H7 (cell line): ENCODE measurements at regions not wholly inside any gene's neighbourhood (a gene's known extent, or its start where the extent isn't known, plus 50 kb on each side); places are given as distances from the start of the nearest gene placed in this dataset.

Experiments
- DNase-seq: peaks from one replicate; pipeline ENCODE4 v3.0.0; 2012
- H3K27me3 ChIP-seq: 2 replicates; pipeline ENCODE4 v1.6.0; 2011; ENCODE audit warnings: mild to moderate bottlenecking, low read length; ENCODE audit not compliant: control insufficient read depth, insufficient read depth
- H3K36me3 ChIP-seq: replicated peaks from 2 replicates; pipeline ENCODE4 v1.5.1; 2011; ENCODE audit warnings: low read length; ENCODE audit not compliant: control insufficient read depth, insufficient read depth
- H3K4me3 ChIP-seq: 2 replicates; pipeline ENCODE4 v1.5.1; 2011; ENCODE audit warnings: low read depth, mild to moderate bottlenecking, control low read depth, low read length, moderate library complexity; ENCODE audit not compliant: insufficient read depth

DNA sequence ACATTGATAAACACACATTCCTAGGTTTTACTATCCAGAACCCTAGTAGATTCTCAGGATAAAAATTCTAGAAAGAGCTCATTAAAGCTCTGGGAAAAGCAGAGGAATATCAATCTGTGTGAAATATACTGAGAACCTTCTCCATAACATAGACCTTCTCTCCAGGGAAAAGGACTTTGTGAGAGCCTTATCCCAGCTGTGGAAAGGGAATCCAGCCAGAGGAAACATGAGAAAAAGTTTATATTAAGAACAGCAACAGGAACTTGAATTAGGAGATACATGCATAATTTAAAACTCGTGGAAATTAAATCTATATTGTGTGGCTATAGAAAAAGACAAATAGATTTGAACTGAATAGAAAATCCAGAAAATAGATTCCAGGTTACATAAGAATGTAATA is 1639.9 kb downstream of the EFNB2 start:
- Histone ChIP-seq H3K36me3 (no peaks in the 10 kb centered on the region), H3K27me3 (no peaks in the 10 kb centered on the region), H3K4me3 (no peak overlapping the region)
- DNase-seq: no peak

DNA sequence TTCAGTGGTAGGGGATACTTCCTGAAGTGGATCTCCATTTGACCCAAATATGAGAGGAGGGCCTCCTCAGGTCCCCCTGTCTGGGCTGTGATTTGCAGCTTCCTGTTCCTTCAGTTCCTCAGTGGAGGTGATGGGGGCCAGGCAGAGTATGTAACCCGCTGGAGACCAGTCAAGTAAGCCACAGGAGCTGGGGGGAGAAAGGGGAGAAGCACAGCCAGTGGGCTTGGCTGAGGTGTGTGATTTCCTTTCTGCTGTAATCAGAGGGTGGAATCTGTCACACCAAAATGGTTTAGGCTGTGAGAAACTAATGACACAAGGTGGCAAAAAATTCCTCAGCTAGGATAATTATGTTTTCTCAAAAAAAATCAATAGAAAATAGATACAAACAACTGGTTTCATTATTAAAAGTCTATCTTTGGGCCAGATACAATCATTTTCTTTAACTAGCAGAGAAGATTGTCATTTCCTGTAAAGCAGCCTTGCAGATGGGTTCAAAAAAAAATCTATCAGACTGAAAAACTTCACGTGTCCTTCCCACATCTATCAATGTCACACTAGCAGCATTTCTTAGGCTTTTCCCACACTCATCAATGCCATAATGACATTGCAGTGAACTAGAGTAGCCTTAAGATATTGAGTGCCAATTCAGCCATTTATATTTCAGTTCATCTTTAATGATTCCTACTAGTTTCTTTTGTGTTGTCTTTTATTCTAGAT is 1660.3 kb downstream of the EFNB2 start:
- DNase-seq: no peak

DNA sequence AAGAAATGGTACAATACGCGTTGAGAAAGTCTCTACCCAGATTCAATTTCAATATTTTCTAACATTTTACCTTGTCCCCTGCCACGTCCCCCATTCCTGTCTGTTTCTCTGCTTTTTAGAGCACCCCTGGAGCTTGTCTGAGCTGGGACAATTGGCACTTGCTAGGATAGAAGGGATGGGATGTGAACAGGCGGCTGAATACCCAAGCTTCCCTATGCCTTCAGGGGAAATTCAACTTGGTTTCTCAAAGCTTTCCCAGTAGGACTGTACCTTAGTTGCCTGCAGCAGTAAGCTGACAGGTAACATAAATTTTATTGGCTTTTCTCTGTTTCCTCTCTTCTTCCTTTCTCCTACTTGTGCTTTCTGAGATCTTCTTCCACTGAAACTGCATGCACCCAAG is 1663.3 kb downstream of the EFNB2 start:
- no peak for DNase-seq
- Histone ChIP-seq H3K4me3 (no peak overlapping the region), H3K36me3 (no peaks in the 10 kb centered on the region)

More for the DNA sequence above, 1660.3 kb downstream of the EFNB2 start:
- Histone ChIP-seq H3K4me3 (no peak overlapping the region), H3K36me3 (no peaks in the 10 kb centered on the region), H3K27me3 (no peaks in the 10 kb centered on the region)

DNA sequence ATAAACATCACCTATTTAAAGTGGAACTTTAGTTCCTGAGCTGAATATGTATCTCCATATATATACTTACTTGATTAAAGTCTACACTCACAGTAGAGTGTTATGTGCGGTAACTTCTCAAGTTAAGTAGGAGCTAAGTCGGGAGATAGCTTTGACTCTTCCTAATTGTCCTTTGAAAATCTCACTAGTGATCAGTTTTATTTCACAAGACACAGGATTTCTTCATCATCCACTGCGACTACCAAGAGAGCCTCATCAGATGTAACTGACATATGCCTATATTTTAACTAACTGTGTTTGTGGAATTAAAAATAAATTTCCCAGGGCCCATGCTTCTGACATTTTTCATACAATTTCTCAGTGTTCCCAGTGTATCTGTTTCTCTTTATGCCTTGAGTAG is 1664.0 kb downstream of the EFNB2 start:
- no peak overlapping the region for H3K4me3 ChIP-seq

More for the DNA sequence above, 1663.3 kb downstream of the EFNB2 start:
- no peaks in the 10 kb centered on the region for H3K27me3 ChIP-seq

DNA sequence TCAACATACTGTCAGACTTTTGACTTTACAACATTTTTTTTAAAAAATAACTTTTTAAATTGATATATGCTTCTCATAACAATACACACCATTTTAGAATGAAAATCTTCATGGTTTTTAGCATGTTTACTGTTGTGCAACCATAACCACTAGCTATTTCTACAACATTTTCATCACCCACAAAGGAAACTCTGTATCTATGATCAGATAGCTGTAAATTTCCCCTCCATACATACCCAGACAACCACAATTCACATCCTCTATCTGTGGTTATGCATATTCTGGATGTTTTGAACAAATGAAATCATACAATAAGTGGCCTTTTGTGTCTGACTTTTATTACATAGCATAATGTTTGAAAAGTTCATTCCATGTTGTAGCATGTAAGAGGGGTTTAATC is 1666.0 kb downstream of the EFNB2 start:
- DNase-seq: no peak

More for the DNA sequence above, 1664.0 kb downstream of the EFNB2 start:
- no peak for DNase-seq
- Histone ChIP-seq H3K36me3 (no peaks in the 10 kb centered on the region), H3K27me3 (no peaks in the 10 kb centered on the region)

DNA sequence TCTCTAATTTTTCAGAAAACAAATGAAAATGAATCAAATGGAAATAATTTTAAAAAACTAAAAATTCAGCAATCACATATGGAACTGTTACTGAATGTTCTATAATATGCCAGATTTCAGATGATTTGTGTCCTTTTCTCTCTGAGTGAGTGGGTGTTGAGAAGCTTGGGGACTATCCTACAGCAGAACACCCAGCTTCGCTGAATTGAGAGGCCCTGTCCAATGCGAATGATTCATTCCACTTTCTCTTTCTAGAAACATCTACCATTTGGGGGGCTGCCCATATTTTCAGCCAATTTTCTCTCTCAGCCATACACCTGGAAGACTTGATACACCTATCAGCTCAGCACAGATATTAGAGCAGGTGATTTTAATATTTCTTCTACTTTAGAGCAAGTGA is 1666.7 kb downstream of the EFNB2 start:
- Histone ChIP-seq H3K36me3 (no peaks in the 10 kb centered on the region), H3K27me3 (no peaks in the 10 kb centered on the region), H3K4me3 (no peak overlapping the region)
- no peak for DNase-seq

More for the DNA sequence above, 1666.0 kb downstream of the EFNB2 start:
- H3K36me3 ChIP-seq: no peaks in the 10 kb centered on the region
- no peak overlapping the region for H3K4me3 ChIP-seq
- H3K27me3 ChIP-seq: no peaks in the 10 kb centered on the region

DNA sequence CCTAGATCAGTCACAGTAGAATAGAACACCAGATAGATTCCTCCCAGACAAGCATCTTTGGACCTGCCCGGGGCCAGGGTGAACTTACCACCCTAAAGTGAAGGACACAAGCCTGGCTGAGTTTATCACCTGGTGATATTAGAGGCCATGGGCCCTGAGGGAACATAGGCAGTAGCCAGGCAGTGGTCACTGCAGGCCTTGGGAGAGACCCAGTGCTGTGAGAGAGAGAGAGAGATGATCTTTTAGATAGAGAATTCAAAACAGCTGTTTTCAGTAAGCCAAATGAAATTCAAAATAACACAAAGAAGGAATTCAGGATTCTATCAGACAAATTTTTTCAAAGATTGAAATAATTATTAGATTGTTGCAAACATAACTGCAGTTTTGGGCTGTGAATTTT is 1679.9 kb downstream of the EFNB2 start:
- Histone ChIP-seq H3K27me3 (no peaks in the 10 kb centered on the region), H3K36me3 (no peaks in the 10 kb centered on the region), H3K4me3 (no peak overlapping the region)
- DNase-seq: no peak

DNA sequence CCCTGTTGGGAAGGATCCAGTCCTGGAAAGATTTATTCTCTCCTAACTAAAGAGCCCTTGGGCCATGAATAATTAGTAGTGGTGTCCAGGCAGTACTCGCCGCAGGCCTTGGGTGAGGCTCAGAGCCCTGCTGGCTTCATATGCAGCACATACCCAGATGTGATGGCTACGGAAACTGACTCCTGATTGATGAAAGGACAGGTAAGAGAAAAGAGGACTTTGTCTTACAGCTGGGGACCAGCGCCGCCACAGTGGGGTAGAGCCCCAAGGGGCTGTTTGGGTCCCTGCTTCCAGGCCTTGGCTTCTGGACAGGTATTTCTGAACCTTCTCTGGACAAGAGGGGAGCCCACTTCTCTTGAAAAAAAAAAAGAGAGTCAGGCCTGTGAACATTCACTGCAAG is 1680.8 kb downstream of the EFNB2 start:
- no peak for DNase-seq
- no peaks in the 10 kb centered on the region for H3K36me3 ChIP-seq
- no peak overlapping the region for H3K4me3 ChIP-seq
- no peaks in the 10 kb centered on the region for H3K27me3 ChIP-seq

DNA sequence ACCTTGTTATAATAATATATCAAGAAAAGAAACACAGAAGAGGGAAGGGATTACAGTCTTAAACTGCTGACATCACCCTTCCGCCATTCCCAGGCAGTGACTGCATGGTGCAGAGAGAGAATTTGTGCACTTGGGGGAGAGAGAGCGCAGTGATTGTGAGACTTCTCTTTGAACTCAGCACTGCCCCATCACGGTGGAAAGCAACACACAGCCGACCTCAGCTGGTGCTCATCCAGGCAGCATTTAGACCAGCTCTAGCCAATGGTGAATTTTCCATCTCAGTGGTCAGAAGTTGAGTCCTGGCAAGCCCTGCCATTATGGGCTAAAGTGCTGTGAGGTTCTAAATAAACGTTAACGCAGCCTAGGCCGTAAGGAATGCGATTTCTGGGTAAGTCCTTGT is 1681.5 kb downstream of the EFNB2 start:
- no peak for DNase-seq
- no peak overlapping the region for H3K4me3 ChIP-seq
- no peaks in the 10 kb centered on the region for H3K27me3 ChIP-seq
- H3K36me3 ChIP-seq: no peaks in the 10 kb centered on the region

DNA sequence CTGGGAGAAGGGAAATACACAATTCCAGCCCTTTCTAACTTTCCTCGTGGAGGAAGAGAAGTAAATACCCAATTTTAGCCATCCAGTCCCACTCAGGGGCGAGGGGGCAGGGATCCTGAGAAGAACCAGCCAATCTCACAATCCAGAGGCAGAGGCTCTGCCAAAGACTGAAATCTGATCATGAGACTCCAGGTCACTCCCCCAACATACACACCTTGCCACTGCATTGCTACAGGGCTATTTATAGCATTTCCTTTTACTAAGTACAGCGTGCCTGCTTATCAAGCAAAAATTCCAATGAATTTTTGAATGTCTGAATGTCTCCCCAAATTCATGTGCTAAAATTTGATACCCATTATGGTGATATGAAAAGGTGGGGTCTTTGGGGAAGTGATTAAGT is 1687.5 kb downstream of the EFNB2 start:
- no peak overlapping the region for H3K4me3 ChIP-seq
- H3K36me3 ChIP-seq: no peaks in the 10 kb centered on the region
- H3K27me3 ChIP-seq: no peaks in the 10 kb centered on the region
- DNase-seq: no peak

DNA sequence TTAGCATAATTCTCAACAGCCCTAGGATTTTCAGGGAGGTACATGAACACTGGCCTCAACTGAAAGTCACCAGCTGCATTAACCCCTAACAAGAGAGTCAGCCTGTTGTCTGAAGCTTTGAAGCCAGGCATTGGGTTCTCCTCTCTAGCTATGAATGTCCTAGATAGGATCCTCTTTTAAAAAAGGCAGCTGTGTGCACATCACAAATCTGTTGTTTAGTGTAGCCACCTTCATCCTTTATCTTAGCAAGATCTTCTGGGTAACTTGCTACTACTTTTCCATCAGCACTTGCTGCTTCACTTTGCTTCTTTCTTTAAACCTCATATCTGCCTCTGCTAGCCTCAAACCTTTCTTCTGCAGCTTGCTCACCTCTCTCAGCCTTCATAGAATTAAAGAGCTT is 1692.1 kb downstream of the EFNB2 start:
- DNase-seq: no peak
- no peaks in the 10 kb centered on the region for H3K27me3 ChIP-seq
- no peak overlapping the region for H3K4me3 ChIP-seq
- no peaks in the 10 kb centered on the region for H3K36me3 ChIP-seq

DNA sequence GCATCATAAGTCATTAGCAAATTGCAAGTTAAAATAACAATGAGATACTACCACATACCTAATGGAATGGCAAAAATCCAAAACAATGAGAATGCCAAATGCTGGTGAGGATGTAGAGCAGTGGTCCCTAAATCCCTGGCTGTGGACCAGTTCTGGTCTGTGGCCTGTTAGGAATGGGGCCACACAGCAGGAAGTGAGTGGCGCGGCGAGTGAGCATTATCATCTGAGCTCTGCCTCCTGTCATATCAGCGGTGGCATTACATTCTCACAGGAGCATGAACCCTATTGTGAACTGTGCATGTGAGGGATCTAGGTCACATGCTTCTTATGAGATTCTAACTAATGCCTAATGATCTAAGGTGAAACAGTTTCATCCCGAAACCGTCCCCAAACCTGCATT is 1694.4 kb downstream of the EFNB2 start:
- DNase-seq: no peak
- Histone ChIP-seq H3K36me3 (no peaks in the 10 kb centered on the region), H3K4me3 (no peak overlapping the region), H3K27me3 (no peaks in the 10 kb centered on the region)

DNA sequence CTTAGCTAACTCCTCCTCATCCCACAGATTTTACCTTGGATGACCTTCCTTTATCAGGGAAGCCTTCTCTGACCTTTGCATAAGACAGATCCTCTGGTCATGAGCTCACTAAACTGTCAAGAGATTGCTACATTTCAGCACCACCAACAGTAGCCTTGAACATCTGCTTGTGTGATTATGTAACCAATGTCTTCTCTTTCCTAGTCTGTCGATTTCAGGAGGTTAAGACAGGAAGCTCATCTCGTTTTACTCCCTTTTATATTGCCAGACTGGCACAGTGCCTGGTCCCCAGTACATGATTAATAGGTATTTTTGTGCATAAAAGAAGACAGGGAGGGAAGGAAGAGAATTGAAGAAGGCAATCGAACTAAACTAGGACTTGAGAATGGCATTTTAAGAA is 1697.7 kb downstream of the EFNB2 start:
- H3K4me3 ChIP-seq: no peak overlapping the region
- no peaks in the 10 kb centered on the region for H3K27me3 ChIP-seq
- no peaks in the 10 kb centered on the region for H3K36me3 ChIP-seq
- DNase-seq: no peak

DNA sequence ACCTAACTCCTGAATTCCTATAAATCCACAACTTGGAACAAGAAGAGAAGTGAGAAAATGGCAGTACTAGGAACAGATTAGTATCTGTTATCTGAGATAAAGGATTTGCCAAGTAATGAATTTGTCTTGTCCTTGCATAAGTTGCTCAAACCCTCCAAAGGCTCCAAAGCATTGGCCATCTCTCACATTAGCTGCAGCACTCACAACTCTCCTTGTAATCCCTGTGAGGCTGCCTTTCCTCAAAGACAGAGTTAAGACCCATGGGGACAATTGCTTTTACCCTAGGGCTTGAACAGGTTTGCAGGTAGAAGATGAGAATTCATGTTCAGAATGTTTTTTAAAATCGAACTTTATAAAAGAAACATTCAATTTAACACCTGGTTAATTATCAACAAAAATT is 1702.2 kb downstream of the EFNB2 start:
- H3K27me3 ChIP-seq: no peaks in the 10 kb centered on the region
- no peak overlapping the region for H3K4me3 ChIP-seq
- no peak for DNase-seq
- no peaks in the 10 kb centered on the region for H3K36me3 ChIP-seq

DNA sequence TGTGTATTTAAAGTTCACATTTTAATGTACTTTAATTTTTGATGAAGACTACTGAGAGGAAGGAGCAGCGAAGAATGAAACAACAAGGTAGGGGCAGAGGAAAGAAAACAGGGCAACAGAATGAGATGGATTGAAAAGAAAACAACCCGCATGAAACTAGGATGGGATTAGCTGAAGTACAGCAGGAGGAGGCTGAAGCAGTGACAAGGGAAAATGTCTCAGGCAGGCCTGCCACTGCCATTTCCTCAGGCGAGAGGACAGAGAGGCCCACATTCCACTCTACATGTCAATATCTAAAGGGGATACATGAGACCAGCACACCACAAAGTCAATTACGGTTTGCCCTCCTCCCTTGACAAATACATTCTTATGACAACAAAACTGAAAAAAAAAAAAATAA is 1703.2 kb downstream of the EFNB2 start:
- no peaks in the 10 kb centered on the region for H3K27me3 ChIP-seq
- peak; percentile 4 for DNase-seq
- H3K36me3 ChIP-seq: no peaks in the 10 kb centered on the region
- no peak overlapping the region for H3K4me3 ChIP-seq

DNA sequence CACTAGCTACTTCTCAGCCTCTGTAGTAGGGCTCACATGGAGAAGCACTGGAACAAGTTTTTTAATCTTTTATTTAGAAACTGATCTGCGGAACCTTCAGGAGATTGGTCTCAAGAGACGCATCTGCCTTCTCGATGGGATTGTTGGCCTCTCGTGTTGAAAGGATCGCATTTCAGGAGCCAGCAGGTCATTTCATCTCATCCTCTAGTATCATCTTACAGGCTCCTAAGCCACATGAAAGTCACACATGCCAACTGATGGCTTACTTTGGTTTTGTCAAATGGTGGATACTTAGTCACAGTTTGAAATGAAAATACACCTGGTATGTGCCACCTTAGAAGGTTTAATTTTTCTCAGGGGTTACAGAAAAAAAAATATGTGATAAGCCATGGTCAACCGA is 1703.6 kb downstream of the EFNB2 start:
- Histone ChIP-seq H3K27me3 (no peaks in the 10 kb centered on the region), H3K36me3 (no peaks in the 10 kb centered on the region), H3K4me3 (no peak overlapping the region)
- peak; percentile 11 for DNase-seq
